Peyer's patch (tissue), 4 donors: ENCODE measurements at regions not wholly inside any gene's neighbourhood (a gene's known extent, or its start where the extent isn't known, plus 50 kb on each side); places are given as distances from the start of the nearest gene placed in this dataset.

ENCODE experiments used
- DNase-seq, 3 donors: peaks; one replicate each; pipeline ENCODE4 v3.0.0-alpha.2; 2017 to 2019
- H3K27ac ChIP-seq, 4 donors: fragments of 200-600 bp; sonication (generic); one replicate each; pipeline ENCODE4 v1.5.1; 2016 to 2019
- H3K27me3 ChIP-seq, 2 donors: fragments of 200-600 bp; sonication (generic); one replicate each; pipeline ENCODE4 v1.5.1; 2019
- H3K36me3 ChIP-seq, 3 donors: fragments of 200-600 bp; sonication (generic); one replicate each; pipeline ENCODE4 v1.5.1; 2016 to 2019
- H3K4me1 ChIP-seq, 4 donors: fragments of 200-600 bp; sonication (generic); one replicate each; pipeline ENCODE4 v1.5.1; 2016 to 2019
- H3K4me3 ChIP-seq, 4 donors: fragments of 200-600 bp; sonication (generic); 1 replicate in 3 of 4; 2 replicates in 1 of 4; pipeline ENCODE4 v1.5.1; 2016 to 2019; ENCODE audit warnings: mild to moderate bottlenecking in 1 of 4
- H3K9me3 ChIP-seq, 4 donors: fragments of 200-600 bp; sonication (generic); one replicate each; pipeline ENCODE4 v1.5.1; 2016 to 2019; ENCODE audit warnings: mild to moderate bottlenecking in 1 of 4
- CTCF ChIP-seq, 6 experiments: fragments of 450-650 bp in 4 of 6; fragments of 200-600 bp in 2 of 6; sonication (generic) in 1 of 6; IDR thresholded peaks; one replicate each; pipeline ENCODE4 v1.5.1; 2017 to 2019; ENCODE audit warnings: antibody characterized with exemption in 6 of 6, mild to moderate bottlenecking in 3 of 6, moderate library complexity in 1 of 6
- POLR2A ChIP-seq, 2 donors: fragments of 450-650 bp; IDR thresholded peaks; one replicate each; pipeline ENCODE4 v1.5.1; 2017; ENCODE audit warnings: antibody characterized with exemption in 2 of 2, mild to moderate bottlenecking in 2 of 2, moderate library complexity in 2 of 2

GRCh38 chr2:166381-166780, 97.5 kb downstream of the SH3YL1 start:
- no peak for TF ChIP-seq POLR2A (IDR thresholded peaks at IDR 0.05)
- no peak for DNase-seq
- Histone ChIP-seq H3K4me1 (no peaks in the 10 kb centered on the region), H3K4me3 (no peak overlapping the region), H3K27ac (no peak overlapping the region), H3K9me3 (no peaks in the 10 kb centered on the region), H3K27me3 (no peaks in the 10 kb centered on the region), H3K36me3 (no peaks in the 10 kb centered on the region)

- DNase-seq, result no peak
- Histone ChIP-seq H3K36me3 (no peaks in the 10 kb centered on the region), H3K4me3 (no peak overlapping the region), H3K4me1 (no peaks in the 10 kb centered on the region), H3K27ac (no peak overlapping the region), H3K9me3 (no peaks in the 10 kb centered on the region), H3K27me3 (no peaks in the 10 kb centered on the region)
- TF ChIP-seq POLR2A (IDR thresholded peaks at IDR 0.05), result no peak
These were observed 98.3 kb downstream of the SH3YL1 start for GRCh38 chr2:165530-165929.

- DNase-seq, result peak in 2 of 3 donors; percentile 56 to 60
- TF ChIP-seq CTCF (IDR thresholded peaks at IDR 0.05), result peak in 1 of 6 experiments; percentile 20
- TF ChIP-seq POLR2A (IDR thresholded peaks at IDR 0.05), result no peak
- Histone ChIP-seq H3K9me3 (no peaks in the 10 kb centered on the region), H3K36me3 (no peaks in the 10 kb centered on the region), H3K27ac (peak overlapping the region in 1 of 4 donors; percentile 63), H3K4me3 (no peak overlapping the region), H3K4me1 (no peaks in the 10 kb centered on the region), H3K27me3 (no peaks in the 10 kb centered on the region)
These were observed 101.1 kb downstream of the SH3YL1 start for GRCh38 chr2:162473-163382.

GRCh38 chr2:161729-162128, 102.1 kb downstream of the SH3YL1 start:
- no peak for DNase-seq
- H3K36me3 ChIP-seq, result no peaks in the 10 kb centered on the region
- no peaks in the 10 kb centered on the region for H3K27me3 ChIP-seq
- TF ChIP-seq CTCF (IDR thresholded peaks at IDR 0.05) (no peak), POLR2A (IDR thresholded peaks at IDR 0.05) (no peak)
- H3K27ac ChIP-seq, result no peak overlapping the region
- H3K4me3 ChIP-seq, result no peak overlapping the region
- H3K4me1 ChIP-seq, result no peaks in the 10 kb centered on the region
- no peaks in the 10 kb centered on the region for H3K9me3 ChIP-seq

- H3K27ac ChIP-seq, result no peak overlapping the region
- H3K4me3 ChIP-seq, result no peak overlapping the region
- no peaks in the 10 kb centered on the region for H3K4me1 ChIP-seq
- no peak for TF ChIP-seq CTCF (IDR thresholded peaks at IDR 0.05)
- no peak for TF ChIP-seq POLR2A (IDR thresholded peaks at IDR 0.05)
- H3K27me3 ChIP-seq, result no peaks in the 10 kb centered on the region
- no peaks in the 10 kb centered on the region for H3K36me3 ChIP-seq
- no peaks in the 10 kb centered on the region for H3K9me3 ChIP-seq
- no peak for DNase-seq
These were observed 105.4 kb upstream of the FAM110C start for GRCh38 chr2:151553-152334.

GRCh38 chr2:145407-145806, 99.1 kb upstream of the FAM110C start:
- no peaks in the 10 kb centered on the region for H3K36me3 ChIP-seq
- no peak overlapping the region for H3K27ac ChIP-seq
- H3K9me3 ChIP-seq, result no peaks in the 10 kb centered on the region
- H3K4me3 ChIP-seq, result no peak overlapping the region
- TF ChIP-seq CTCF (IDR thresholded peaks at IDR 0.05), result no peak
- TF ChIP-seq POLR2A (IDR thresholded peaks at IDR 0.05), result no peak
- no peak for DNase-seq
- no peaks in the 10 kb centered on the region for H3K4me1 ChIP-seq
- H3K27me3 ChIP-seq, result no peaks in the 10 kb centered on the region
